A204.1 (cell line): ENCODE measurements at regions not wholly inside any gene's neighbourhood (a gene's known extent, or its start where the extent isn't known, plus 50 kb on each side); places are given as distances from the start of the nearest gene placed in this dataset.

ENCODE experiments used
- FAIRE-seq: peaks from 2 replicates; lab custom pipeline; 2012; peaks lifted over from hg19 to GRCh38; lab: Jason Lieb, UNC

GRCh38 chr2:51208521-51208920 lies 176.6 kb upstream of the NRXN1 start:
- no peak for FAIRE-seq

- no peak for FAIRE-seq
These were observed 169.4 kb upstream of the NRXN1 start for GRCh38 chr2:51201295-51201694.

GRCh38 chr2:51194656-51195055 lies 162.7 kb upstream of the NRXN1 start:
- no peak for FAIRE-seq

- no peak for FAIRE-seq
These were observed 138.3 kb upstream of the NRXN1 start for GRCh38 chr2:51170273-51170672.

GRCh38 chr2:51165534-51166260 lies 133.8 kb upstream of the NRXN1 start:
- no peak for FAIRE-seq

GRCh38 chr2:51158251-51158650 lies 126.3 kb upstream of the NRXN1 start:
- FAIRE-seq: no peak

GRCh38 chr2:51153236-51153635 lies 121.3 kb upstream of the NRXN1 start:
- no peak for FAIRE-seq

GRCh38 chr2:51151490-51152140 lies 119.7 kb upstream of the NRXN1 start:
- FAIRE-seq: no peak

- FAIRE-seq: no peak
These were observed 117.8 kb upstream of the NRXN1 start for GRCh38 chr2:51149725-51150124.

- FAIRE-seq: no peak
These were observed 113.8 kb upstream of the NRXN1 start for GRCh38 chr2:51145761-51146160.

GRCh38 chr2:51120754-51121280 lies 88.9 kb upstream of the NRXN1 start:
- FAIRE-seq: no peak

- no peak for FAIRE-seq
These were observed 79.6 kb upstream of the NRXN1 start for GRCh38 chr2:51111532-51111931.

- no peak for FAIRE-seq
These were observed 76.9 kb upstream of the NRXN1 start for GRCh38 chr2:51108794-51109193.

GRCh38 chr2:51107841-51108240 lies 75.9 kb upstream of the NRXN1 start:
- FAIRE-seq: no peak

- no peak for FAIRE-seq
These were observed 73.9 kb upstream of the NRXN1 start for GRCh38 chr2:51105811-51106210.

- no peak for FAIRE-seq
These were observed 71.3 kb upstream of the NRXN1 start for GRCh38 chr2:51103205-51103604.

- FAIRE-seq: no peak
These were observed 61.1 kb upstream of the NRXN1 start for GRCh38 chr2:51093016-51093415.

GRCh38 chr2:51085420-51086068 lies 53.6 kb upstream of the NRXN1 start:
- no peak for FAIRE-seq

GRCh38 chr2:51084750-51085149 lies 52.8 kb upstream of the NRXN1 start:
- FAIRE-seq: no peak
